Occipital lobe (tissue), 1 donor: ENCODE measurements at regions not wholly inside any gene's neighbourhood (a gene's known extent, or its start where the extent isn't known, plus 50 kb on each side); places are given as distances from the start of the nearest gene placed in this dataset.

Source experiments
- DNase-seq: peaks from one replicate; lab custom pipeline; 2025; lab: John Stamatoyannopoulos, UW

DNA sequence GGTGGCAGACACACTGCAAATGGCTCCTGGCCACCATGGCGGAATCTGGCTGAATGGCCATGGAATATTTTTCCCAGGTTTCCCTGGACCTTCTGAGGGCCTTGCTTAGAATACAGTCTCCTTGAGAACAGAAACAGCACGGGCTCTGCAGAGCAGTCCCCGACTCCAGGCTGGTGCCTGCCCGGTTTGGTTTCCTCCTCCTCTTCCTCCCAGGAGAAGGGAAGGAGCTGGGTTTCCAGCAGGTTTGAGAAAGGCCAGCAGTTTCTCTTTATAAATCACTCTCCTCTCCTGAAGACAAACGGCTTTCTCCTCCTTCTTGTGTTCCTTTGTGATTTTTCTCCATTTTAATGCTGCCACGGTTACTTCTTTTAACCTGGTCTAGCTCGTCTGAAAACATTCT is 106.8 kb upstream of the RFLNA start:
- DNase-seq = no peak

DNA sequence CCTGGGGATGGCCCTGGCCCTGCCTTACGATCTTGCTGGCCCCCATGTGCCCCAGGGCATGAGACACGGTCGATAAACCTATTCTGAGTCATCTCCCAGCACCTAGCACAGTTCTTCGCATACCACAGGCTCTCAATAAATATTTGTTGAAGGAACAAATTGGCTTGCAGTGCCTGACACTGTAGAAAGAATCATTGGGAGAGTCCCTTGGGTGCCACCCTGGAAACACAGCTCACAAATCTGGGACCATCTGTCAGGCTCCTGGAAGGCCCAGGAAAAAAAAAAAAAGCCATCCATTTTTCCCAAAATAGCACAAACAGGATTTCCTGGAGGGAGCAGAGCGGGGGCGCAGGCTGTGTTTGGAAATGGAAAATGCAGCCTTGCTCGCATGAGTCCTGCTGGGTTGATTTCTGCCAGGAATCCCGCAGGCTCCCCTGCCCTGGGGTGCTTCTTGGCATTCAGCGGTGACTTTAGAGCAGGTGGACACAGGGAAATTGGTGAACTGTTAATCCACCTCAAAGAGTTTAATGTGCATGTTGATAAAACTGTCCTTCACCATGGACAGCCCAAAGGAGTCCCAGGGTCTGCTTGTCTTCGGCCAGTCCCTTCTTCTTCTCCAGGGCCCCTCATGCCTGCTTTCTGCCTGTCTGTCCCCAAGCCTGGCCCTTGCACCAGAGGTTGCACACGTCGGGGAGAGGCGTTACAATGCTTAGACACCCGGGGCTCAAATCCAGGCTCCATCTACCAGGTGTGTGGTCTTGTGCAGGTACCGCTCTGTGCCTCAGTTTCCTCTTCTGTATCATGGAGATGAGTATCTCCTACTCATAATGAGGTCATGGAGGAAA is 106.1 kb upstream of the RFLNA start:
- DNase-seq = no peak

- DNase-seq = no peak
These were observed 104.4 kb upstream of the RFLNA start for GRCh38 chr12:124190312-124191023.

- no peak for DNase-seq
These were observed 103.9 kb upstream of the RFLNA start for GRCh38 chr12:124191024-124191359.

DNA sequence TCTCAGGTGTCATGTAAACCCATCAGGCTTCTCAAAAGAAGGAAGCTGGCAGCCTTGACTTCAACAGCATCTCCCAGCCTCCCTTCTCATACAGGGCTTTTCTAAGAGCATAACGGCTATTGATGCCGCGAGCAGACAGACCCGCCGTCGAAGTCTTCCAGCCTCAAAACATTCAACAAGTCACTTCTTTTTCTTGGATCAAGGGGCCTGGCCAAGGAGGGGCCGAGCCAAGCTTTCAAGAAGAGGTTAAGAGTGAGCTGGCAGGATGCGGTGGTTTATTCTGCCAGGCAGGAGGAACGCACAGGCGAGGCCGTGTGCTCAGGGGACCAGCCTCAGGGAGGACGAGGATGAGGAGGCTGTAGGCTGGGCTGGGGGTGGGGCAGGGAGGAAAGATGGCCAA is 102.9 kb upstream of the RFLNA start:
- DNase-seq = no peak

- DNase-seq = no peak
These were observed 100.5 kb upstream of the RFLNA start for GRCh38 chr12:124194264-124194892.

DNA sequence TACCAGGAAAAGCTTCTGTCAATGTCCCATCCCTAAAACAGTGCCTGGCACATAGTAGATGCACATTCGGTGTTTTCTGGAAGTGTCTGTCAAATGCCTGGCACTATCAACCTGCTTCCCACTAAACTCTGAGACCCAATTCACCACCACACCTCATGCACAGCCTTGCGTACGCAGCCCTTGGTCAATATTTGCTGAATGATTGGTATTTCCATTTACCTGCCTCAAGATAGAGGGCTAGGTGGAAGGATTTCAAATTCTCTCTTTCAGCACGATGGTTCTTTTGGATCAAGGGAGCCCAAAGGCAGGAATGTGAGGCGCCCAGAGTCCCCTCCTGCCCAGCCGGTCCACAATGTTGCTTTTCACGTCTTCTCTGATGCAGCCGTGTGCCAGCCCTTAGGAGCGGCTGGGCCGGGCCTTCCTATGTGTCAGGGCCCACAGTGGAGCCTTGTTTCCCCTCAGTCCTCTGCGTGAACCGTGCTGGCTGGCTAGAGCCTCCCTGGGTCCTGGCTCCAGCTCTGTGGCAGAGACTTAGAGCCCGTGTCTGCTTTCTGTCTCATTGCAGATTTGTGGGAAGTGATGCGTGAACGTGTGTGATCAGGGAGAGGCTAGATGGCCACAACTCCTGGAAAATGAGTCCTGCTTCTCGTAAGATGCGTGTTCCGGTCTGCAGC is 99.9 kb upstream of the RFLNA start:
- no peak for DNase-seq

DNA sequence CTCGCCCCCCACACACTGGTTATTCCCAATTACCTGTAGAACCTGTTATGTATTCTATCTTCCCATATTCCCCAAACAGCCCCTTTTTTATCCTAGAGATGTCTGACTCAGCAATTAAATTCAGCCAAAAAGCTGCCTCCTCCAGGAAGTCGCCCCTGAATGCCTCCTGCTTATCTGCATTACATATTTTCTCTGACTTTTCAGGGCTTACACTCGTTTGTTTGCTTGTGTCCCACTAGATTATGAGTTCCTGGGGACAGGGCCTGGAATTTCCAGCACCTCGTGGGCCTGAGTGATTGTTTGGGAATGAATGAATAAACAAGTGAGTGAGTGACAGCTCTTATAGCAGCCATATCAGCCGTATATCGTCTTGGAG is 99.3 kb upstream of the RFLNA start:
- DNase-seq = no peak

GRCh38 chr12:124196236-124196635 is 98.7 kb upstream of the RFLNA start:
- DNase-seq = no peak

DNA sequence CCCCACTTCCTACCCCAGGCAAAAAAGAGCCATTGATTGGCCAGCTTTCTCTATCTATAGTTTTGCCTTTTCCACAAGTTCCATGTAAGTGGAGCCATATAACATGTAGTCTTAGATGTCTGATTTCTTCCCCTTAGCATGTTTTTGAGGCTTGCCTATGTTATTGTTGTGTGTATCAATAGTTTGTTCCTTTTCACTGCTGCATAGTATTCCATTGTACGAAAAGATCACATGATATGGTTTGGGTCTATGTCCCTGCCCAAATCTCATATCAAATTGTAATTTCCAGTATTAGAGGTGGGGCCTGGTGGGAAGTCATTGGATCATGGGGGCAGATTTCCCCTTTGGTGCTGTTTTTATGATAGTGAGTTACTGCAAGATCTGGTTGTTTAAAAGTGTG is 93.6 kb upstream of the RFLNA start:
- no peak for DNase-seq

GRCh38 chr12:124203176-124203575 is 91.7 kb upstream of the RFLNA start:
- DNase-seq = no peak

GRCh38 chr12:124205405-124205804 is 89.5 kb upstream of the RFLNA start:
- DNase-seq = no peak

DNA sequence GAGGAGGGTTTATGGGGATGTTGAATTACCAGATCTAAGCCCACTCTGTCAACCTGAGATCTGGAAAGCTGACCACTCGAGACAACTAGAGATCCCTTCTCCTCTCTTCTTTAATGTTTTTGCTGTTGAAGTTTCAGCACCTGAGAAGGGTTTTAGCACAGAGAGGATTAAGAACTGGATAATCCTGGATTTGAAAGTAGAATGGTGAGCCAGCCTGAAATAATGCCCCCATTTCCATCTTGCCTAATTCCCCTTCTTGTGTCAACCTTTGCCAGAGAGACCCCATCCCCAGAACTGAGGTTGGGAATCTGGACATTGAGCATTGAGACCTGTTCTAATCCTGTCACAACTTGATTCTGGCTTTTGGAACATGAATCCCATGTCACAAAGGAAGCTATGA is 87.8 kb upstream of the RFLNA start:
- DNase-seq = no peak

- no peak for DNase-seq
These were observed 87.3 kb upstream of the RFLNA start for GRCh38 chr12:124207617-124208016.

DNA sequence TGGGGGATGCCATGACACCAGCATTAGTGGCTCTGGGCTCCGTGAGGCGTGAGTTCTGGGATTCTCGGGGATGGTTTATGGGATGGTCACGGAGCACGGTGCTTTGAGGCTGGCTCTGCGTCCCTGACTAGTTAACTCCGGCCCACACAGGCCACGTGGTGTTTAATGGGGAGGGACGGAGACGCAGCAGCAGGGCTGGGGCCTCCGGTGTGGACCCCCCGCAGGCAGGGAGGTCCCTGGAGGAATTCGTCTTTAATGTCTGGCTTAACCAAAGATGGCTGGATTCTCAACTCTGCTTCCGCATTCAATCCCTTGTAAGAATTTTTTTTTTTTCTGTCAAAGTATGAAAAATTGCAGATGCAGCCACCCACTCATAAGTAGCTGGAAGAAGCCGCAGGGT is 86.4 kb upstream of the RFLNA start:
- no peak for DNase-seq

DNA sequence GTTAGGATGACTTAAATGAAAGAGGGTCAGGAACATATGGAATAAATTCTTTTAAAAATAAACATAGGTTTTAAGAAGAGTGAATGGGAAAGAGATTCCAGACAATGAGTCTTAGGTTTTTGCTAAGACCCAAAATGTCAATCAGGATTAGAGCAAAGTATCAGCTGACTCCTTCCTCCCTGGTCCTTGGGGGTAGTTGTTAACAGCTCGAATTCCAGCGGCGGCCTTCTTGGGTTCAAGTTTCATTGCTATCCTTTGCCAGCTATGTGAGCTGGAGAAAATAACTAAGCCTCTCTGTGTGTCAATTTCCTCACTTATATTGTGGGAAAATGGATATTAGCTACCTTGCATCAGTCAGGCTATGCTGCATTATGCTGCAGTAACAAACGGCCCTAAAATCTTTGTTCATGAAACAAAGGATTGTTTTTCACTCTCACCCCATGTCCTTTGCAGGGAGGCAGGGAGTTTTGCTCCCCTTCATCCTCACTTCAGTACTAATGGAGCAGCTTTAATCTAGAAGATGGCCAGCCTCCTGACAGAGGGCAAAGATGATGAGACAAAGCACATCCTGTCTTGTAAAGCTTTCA is 83.8 kb upstream of the RFLNA start:
- DNase-seq = no peak

DNA sequence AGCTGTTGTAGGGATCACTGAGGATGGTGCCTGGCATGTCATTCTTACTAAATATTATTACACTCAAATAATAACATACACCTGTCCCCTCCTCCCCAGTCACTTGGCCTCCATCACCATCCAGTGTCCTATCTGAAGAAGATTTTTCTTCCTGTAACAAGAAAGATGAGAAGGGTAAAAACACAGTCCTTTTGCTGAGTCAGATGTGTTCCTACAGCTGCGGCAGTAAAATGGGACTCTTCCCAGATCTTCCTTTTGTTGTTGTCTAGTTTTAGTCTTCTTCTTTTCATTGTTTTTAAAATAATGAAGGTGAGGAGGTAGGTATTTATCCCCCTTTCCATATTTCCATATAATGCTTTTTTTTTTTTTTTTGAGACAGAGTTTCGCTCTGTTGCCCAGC is 83.1 kb upstream of the RFLNA start:
- DNase-seq = no peak

- DNase-seq = no peak
These were observed 81.1 kb upstream of the RFLNA start for GRCh38 chr12:124213666-124214347.

DNA sequence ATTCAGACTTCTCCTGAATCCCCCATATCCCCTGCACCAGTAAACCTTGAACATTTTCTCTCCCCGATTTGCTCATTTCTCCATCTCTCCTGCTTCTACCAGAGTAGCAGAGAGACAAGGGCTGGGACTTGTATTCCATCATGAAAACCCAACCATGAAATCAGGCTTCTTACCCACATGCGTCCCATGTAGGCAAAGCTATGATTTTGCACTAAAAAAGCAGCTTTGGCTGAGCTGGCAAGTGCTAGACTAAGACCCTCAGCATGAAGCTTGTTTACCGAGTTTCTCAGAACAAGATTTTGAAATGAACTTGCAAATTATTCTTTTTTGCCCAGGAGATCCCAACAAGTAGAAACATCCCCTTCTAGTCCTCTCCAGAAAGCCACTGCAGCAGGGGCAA is 80.3 kb upstream of the RFLNA start:
- no peak for DNase-seq

DNA sequence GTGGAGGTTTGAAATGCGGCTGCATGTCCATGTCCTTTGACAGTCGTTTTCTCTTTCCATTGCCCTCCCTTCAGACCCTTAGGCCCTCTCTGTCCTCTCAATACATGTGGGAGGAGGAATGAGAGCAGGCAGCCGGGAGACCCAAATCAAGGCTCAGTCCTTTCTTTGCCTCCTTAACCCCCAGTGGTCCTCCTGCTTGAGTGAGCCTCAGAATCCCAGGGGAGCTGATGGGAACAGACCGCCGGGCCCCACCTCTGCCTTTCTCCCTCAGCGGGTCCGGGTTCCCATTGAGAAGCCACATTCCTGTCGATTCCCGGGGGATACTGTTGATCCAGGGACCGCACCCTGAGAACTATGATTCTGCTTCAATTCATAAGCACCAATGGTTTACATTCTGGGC is 77.9 kb upstream of the RFLNA start:
- no peak for DNase-seq

DNA sequence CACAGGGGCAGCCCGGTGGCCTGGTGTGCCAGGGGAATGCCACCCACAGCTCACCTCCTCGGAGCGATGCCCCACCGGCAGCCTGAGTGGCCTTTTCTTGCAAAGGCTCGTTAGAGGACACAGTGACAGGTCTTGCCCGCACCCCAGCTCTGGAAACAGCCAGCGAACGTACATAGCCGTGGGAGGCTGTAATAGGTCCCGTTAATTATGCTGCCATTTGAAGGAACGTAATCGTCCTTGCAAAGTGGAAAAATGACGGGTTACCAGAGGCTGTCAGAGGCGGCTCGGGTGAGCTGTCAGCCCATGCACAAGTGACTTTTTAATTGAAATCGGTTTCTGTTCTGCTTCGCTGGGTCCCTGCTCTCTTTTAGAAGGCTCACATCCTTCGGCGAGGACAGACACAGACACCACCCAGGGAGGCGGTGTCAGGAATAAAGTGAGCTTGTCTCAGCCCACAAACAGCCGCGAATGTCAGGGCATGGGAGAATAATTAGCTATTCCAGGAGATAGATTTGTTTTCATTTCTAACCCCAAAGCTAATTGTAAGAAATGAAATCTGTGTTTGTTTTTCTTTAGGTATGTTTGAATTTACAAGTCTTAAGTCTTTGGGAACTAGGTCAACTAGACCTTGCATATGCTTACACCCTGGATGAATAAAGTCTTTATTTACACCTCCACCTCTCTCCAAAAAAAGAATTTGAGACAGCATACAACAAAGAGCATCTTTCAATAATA is 77.2 kb upstream of the RFLNA start:
- DNase-seq = no peak
